Stimulated activated naive CD4-positive, alpha-beta T cell (primary cell): ENCODE measurements at regions not wholly inside any gene's neighbourhood (a gene's known extent, or its start where the extent isn't known, plus 50 kb on each side); places are given as distances from the start of the nearest gene placed in this dataset.
A peak's percentile ranks its signal among the peaks of the same experiment; 100 is the strongest.

Experiments
- DNase-seq, 6 experiments: peaks; one replicate each; lab custom pipeline; 2025; lab: John Stamatoyannopoulos, UW

DNA sequence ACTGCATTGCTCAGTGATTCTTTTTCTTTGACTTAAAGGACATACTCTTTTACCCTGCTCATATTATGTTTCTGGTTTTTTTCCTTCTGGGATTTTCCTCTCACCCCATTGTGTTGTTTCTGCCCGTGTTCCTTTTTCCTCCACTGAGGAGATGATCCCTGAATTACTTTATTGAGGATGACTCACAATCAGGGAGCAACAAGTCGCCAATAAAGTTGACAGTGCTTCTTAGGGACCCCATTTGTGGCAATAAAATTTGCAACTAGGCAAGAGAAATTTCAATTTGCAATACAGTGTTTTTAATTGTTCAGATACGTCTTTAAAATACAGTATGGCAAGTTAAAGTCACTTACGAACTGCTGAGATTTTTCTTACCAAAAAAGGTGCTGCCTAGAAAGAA lies 217.9 kb downstream of the SOX4 start:
- DNase-seq: no peak

DNA sequence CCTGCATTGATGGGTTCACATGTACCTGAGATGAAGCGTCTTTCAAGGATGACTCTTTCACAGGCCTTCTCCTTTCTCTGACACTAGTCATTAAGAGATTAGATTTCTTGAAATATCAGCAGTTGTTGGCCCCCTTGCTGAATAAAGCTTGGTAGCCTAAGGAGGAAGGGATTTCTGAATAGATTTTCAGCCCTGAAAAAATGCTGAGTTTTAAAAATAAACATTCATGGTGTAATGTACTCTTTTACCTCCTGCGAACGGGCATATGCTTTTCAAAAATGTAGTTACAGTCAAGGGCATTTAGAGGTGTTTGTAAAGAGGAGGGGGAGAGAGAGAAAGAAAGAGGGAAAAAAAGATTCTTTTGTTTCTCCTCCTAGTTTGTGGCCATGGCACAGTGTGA lies 222.7 kb downstream of the SOX4 start:
- no peak for DNase-seq

DNA sequence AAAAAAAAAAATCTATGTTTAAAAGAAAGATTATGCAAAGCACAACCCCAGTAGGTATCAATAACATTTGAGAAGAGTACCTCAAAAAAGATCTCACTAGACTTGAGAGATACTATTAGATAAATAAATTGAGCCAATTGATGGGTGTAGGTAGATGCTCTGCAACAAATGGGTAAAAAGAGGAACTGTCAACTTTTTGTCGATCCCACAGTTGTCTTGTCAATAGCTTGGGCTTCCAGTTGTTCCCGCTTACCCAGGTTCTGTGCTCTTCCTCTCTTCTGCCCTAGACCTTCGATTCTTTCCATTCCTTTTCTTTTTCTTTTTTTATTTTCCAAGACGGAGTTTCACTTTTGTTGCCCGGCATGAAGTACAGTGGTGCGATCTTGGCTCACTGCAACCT lies 226.9 kb downstream of the SOX4 start:
- DNase-seq: no peak

DNA sequence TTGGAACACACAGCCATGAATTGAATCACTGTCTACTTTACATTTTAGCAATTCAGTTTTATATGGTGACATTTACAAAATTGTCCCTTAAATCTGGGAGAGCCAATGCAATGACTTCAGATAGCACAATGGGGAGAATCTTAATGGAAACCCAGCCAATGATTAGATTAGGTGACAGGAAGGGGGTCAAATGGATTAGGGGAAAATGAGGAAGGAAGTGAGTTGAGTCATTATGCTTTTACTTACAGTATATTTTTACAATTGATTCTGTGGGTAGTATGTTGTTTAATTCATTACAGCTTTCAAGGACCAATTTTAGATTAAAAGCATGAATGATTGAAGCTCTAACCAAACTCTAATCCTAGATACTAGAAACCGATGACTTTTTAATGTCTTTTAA lies 229.8 kb downstream of the SOX4 start:
- DNase-seq: no peak

DNA sequence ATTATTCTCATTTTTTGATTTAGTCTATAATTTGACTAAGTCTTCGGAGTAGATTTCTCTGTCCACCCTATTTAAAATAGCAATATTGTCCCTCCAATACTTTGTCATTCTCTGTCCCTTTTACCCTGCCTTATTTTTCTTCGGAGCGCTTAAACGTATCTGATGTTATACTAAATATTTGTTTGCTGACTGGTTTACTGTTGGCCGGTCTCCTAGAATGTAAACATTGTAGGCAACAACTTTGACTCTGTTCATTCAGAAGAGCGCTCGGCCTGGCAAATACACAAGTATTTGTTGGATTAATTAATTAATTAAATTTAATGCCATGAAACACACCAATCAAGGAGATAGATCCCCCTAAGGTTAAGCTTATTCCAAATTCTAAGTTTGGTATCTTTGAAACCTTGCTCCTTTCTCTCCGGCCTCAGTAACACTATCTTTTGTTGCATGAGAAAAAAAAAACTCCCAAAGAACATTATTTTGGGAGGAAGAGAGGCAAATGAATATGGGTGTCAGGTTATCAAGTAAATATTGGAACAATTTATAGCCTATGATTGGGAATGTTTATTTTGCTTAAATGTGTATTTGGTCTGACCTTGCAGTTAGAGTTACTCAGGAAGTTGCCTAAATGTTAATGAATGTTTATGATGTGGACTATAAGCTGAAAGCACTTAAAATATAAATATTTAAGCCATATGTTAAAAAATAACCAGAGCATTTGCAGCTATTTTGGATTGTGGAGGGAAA lies 231.1 kb downstream of the SOX4 start:
- no peak for DNase-seq

DNA sequence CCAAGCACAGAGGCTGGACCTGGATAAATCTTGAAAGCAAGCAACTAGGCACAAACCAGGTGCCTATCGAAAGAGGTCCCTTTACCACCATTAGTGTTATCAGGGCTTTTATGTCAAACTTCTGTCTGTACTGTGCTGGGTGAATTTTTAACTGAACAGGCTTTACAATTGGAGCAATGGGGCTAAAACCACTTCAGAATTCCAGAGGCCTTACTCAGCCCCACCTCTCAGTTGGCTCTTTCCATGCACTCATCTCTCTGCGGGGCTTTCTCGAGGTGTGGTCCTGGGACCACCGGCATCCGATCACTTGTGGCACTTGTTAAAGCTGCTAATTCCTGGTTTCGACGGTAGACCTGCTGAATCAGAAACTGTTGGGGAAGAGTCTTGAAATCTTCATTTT lies 232.5 kb downstream of the SOX4 start:
- DNase-seq: no peak

DNA sequence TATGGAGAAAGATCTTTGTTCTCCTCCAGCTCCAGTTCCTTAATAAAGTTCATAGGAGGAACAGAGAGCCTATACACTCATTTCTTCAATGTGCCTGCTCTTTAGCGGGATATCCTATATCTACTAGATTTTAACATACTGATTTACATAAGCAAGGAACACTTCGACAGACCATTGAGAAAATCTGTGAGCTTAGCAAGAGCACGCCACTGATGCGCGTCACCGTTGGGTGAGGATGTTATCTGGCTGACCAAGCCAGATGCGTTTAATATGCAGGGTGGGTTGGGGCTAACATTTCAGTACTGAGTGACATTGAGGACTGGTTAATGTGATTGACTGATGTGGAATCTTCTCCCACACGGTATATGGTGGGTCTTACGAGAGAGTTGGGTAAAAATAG lies 233.4 kb downstream of the SOX4 start:
- DNase-seq: no peak

DNA sequence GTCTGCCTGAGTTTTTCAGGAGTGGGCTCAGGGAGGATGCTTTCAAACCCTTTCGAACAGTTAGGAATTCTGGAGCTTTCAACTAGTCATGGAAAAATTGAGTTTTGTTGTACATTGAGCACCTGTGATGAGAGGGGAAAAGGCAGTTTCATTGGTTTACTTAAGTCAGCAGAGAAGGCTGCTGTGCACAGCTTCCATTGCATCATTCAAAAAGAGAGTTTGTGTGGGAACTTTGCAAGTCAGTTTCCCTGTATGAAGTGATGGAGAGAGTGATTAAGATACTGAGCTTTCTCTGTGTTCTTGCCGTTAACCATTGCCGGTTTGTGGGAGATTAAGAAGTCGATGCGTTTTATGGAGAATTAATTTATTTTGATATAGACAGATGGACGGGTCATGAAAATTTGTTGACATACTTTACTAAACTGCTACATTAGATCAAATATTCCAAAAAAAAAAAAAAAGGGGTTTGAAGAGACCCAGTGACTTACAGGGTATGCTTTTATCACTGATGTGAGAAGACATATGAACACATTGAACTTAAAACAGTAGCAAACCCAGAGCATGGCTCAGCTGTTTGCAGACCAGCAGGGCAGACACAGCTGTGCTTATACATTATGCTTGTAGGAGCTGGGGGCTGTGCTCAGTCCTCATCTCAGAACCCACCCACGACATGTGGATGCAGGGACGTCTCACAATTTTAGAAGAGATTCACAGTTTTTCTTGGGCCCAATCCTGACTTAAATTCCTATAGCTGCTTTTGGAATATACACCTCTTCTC lies 234.1 kb downstream of the SOX4 start:
- no peak for DNase-seq

DNA sequence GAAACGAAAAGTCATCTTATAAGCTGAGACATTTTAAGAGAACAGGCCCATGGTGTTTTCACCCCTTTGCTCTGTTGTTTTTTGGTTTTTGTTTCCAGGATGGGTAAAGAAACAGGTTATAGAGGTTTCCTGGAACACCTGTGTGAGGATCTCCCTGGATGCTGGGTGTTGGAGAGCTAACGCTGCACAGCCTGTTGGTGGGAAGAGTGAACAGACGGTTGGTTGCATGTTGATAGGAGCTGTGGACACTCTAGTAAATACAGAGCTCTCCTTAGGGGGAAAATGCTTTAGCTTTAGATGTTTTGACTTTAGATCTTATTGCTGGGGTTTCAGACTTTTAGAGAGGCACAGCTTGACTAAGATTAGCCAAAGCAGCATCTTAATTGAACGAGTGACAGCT lies 235.2 kb downstream of the SOX4 start:
- no peak for DNase-seq

DNA sequence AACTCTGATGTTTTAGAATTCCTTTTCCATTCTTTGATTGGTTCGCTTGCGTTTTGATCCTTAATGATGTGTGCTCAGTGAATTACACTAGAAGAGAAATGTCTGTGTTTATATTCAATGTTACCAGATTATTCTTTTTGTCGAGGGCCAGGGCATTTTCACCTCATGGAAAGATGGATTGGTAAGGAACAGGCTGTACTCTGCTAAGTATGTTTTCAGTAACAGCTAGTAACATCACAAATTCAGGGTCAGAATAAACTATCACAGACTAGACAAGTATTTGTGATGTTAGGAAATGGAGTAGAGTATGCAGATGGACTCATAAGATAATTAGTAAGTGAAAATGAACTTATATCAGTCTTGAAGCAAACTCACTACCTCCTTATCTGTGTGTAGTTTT lies 235.6 kb downstream of the SOX4 start:
- no peak for DNase-seq

DNA sequence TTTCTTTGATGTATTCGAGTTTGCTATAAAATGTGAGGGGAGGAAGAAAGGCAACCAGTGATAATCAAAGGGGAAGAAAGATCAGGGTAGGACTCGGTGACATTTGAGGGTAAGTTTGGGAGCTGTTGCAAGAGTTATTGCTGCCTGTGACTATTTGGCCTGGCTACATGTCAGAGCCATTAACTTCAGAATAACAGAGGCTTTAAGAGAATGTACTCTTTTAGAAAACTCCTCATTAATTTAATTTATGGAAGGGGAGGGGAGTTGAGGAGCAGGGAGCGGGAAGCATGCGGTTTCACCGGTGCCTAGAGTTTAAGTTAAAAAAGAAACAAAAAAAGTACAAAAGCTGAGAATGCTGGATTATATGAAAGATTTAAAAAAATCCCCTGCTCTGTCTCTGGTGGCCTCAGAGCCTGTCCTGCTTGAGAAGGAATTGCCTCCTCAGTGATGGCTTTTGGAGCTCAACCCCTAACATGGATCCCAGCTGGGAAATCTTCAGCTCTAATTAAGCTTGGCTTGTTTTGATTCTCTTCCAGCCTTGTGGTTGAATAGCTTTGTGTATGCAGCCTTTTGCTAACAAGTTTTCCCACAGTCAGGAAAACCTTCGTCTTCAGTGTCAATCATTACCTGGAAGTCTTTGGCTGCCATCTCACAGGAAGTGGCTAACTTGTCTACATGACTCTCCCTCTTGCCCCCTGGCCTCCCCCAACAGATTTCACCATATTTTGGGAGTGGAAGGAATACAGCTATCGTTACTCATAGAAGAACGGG lies 238.2 kb downstream of the SOX4 start:
- DNase-seq: peak in 1 of 6 experiments; percentile 2

DNA sequence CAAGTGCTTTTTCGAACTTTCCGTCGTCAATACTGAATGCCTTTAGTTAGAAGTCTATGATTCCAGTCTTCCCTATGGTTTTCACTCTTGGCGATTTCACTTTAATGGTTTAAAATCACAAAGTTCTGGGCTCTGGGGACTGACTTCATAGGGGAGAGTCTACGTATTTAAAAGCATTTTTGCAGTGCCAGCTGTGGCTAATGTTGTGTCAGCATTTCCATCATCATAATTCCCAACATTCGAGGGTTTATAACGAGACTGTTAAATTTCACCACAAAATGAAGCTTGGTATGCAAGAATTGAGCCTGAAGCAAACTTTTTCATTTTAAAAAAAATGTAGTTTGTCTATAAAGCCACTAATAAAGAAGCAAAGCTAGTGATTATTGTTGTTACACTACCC lies 242.7 kb downstream of the SOX4 start:
- DNase-seq: no peak

DNA sequence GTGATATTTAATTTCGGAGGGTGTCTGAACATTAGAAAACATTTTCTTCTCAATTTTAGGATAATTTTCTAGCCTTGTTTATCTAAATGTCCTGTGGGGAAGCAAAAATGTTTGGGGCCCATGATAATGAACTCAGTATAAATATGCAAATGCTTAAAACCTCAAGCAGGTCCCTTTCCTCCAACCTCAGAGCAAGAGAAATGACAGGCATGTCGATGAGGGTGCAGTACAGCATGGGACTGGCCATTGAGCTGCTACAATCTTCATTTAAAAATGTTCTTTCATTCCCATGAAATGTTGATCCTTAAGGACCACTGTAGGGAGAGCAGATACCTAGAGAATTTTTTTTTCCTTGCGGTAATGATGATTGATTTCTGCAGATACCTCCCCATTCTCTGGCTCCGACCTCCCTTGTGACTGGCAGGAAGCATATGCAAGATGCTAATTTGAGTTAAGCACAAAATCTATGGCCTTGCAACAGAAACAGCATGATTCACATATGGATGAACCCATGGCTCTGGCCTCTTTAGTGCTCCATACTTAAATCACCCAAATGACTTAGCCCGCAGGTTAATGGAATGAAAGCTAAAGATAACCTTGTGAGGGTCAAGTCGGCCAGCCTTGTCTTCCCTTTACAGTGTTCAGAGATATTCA lies 243.3 kb downstream of the SOX4 start:
- no peak for DNase-seq

DNA sequence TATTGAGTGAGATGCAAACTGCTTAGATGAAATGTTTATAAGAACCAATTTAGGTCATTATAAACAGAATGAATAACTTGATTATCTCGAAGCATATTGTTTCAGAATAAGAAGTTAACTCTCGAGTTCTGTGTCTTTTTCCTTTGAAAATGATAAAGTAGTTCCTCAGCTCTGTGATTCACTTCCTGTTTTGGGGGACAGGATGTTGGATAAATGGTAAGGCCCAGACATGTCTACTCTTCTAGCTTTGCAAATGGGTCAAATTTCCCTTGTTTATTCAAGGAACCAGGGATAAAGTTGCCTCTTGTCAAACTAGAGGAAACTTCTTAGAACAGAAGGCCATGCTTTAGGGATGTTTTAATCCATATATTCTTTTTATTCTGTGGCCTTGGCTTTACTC lies 246.9 kb downstream of the SOX4 start:
- DNase-seq: no peak

DNA sequence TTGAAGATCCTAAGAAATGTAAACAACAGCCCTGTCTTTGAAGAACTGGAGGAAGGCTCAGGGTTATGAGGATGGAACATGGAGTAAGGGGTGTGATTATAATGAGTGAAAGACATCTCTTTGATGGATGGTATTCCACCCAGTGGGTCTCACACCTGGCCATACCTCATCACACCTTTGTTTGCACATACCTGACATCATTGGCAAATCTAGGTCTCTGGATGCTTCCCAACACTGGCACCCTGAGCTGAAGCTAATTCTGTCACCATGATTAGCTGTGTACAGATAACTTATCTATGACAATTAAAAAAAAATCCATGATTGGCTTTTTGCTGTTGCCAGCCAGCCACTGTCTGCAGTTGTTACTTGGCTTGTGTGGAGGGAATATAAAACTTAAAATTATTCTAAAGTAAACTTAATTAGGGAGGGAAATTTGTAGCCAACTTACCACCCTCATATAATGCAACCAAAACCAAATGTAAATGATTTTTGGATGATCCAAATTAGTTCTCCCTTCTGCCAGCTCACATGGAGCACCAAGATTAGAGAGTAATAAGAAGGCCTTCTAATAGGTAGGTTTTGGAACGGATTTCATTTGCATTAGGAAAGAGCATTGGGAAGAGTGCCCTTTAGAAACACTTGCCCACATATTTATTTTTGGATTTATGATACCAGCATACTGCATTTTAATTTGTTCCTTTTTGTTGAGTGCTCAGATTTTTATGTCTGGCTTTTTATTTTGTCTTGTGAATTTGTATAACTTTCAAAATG lies 249.5 kb downstream of the SOX4 start:
- no peak for DNase-seq

DNA sequence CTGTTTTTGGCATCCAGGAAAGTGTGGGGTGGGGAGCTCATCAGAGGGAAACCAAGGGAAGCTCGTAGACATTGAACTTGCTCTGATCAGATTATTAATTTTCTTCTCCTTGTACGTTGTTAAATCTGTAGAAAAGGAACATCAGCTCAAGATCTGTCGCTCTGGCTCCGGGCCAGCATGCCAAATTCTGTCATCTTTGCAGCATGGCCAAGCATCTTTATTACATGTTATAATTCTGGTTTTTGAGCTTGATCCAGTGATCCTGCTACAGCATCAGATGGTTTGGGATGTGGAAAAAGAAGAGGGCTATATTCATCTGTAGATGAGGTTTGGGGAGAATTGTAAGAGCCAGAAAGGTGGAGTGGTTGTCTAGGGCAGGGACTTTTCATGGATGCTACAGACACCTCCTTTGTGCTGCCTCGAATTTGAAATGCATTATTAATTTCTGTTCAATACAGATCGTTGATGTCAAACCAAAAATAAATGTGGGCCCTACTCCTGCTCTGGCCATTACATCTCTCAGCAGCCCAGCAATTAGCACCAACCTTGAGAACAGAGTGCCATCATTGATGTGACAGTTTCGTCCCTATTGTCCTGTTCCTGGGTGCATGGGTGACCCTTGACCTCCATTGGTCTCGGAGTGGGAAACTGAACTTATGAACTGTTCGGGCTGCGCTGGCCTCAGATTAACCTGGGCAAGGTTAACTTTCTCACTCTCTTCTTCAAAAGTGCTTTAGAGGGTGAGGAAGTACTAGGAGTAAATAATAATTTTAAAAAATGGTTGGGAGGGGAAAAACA lies 250.8 kb downstream of the SOX4 start:
- DNase-seq: no peak

DNA sequence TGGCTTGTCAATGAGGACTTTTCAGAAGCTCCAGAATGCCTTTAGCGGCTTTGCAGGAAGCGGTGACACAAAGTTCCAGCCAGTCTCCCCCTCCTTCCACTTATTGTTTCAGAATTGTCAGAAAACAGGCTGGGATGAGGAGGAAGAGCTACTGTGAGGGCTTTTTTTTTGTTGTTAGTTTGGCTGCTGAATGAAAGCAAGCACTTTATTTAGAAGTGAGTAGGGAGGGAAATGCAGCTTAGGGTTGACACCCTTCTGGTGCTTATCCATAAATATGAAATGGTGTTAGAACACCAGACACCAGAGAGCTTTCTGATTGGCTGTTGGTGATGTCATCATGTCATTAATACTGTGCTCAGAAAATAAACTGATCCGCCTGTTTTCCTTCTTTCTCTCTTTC lies 251.5 kb downstream of the SOX4 start:
- no peak for DNase-seq

DNA sequence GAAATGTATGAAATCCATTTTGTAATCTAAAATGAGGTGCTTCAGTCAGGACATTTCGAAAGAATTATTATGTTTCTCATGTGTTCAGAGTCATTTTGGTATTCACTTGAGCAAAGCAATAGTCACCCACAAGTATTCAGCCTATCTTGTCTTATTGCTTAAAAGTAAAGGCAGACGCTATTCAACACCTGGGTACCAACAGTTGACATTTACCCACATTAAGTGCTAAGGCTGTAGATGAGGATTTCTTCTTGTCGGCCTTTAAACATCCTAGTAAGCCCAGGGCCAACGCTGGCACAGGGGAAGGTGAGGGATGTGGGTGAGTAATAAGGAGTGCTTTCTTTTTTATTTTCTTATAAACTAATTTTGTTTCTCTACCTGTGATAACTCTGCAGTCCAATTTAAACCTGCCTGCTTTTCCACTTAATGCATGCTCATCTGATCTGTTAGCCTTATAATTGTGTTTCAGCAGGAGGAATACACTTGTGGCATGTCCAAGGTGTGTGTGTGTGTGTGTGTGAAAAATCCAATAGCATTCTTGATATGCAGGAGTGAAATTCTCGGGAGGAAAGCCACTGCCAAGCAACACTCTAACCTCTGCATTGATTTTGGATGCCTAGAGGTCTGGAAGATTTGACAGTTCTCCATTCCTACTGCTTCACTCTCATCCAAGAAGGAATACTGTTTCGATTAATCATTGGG lies 252.0 kb downstream of the SOX4 start:
- DNase-seq: no peak

DNA sequence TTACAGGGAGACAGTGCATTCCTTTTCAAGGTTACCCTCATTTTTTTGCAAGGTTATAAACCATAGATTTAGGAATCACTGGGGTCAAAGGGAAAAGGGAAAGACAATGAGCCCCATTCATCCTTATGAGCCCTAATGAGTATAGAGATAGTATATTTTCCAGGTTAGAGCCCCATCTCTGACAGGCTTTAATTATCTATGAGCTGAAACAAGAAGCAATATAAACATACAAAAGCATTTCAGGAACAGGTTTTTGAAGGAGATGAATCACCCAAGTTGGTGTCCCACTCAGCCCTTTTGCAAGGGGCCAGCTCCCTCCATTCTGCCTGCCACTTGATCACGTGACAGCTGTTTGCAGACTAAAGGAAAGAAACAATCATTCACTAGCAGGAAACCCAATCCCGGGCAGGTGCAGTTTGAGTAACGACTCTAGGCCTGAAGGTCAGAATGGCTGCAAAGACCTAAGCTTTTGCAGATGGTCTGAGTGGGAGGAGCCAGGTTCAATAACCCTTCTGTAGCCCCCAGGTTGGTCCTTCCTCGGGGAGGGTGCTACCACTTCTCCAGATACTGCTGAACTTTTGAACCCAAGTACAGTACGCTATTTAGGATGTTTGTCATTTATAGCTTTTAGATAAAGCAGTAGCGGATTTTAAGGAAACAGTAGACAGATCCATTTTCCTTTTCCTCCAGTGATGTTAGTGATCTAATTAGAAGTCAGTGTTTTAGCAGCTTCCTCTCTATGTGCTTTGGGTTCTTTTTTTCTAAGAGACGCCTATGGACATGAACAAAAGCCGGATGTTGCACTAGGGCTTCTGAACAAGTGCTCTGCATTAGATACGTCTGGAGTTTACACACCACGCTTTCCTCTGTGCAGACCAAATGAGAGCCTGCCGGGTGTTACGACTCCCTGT lies 253.2 kb downstream of the SOX4 start:
- no peak for DNase-seq
